Thyroid gland (tissue), 4 donors: ENCODE measurements at regions not wholly inside any gene's neighbourhood (a gene's known extent, or its start where the extent isn't known, plus 50 kb on each side); places are given as distances from the start of the nearest gene placed in this dataset.
"Not testable (repeated sequence)": the region's sequence is repeated elsewhere in the genome, so short reads cannot be mapped to it uniquely, and the experiment has no call there.

Source experiments
- DNase-seq, 2 donors: peaks; one replicate each; pipeline ENCODE4 v3.0.0-alpha.2; 2019
- H3K27ac ChIP-seq, 3 donors: fragments of 200-600 bp; sonication (generic); 1 replicate in 2 of 3; 2 replicates in 1 of 3; pipeline ENCODE4 v1.5.1; 2016 to 2019; ENCODE audit warnings: mild to moderate bottlenecking in 1 of 3, moderate library complexity in 1 of 3
- H3K27me3 ChIP-seq: fragments of 200-600 bp; sonication (generic); one replicate; pipeline ENCODE4 v1.5.1; 2019
- H3K36me3 ChIP-seq, 2 donors: fragments of 200-600 bp; sonication (generic); one replicate each; pipeline ENCODE4 v1.5.1; 2016 to 2019
- H3K4me1 ChIP-seq, 2 donors: fragments of 200-600 bp; sonication (generic); one replicate each; pipeline ENCODE4 v1.5.1; 2017 to 2019
- H3K4me3 ChIP-seq, 3 donors: fragments of 200-600 bp; sonication (generic); replicated peaks in 1 of 3; 1 replicate in 2 of 3; 2 replicates in 1 of 3; pipeline ENCODE4 v1.5.1; 2016; ENCODE audit warnings: mild to moderate bottlenecking in 1 of 3
- H3K9me3 ChIP-seq: fragments of 200-600 bp; sonication (generic); one replicate; pipeline ENCODE4 v1.5.1; 2017
- CTCF ChIP-seq, 6 experiments: fragments of 200-600 bp in 3 of 6; fragments of 450-650 bp in 3 of 6; sonication (generic) in 3 of 6; IDR thresholded peaks; one replicate each; pipeline ENCODE4 v1.5.1; 2016 to 2019; ENCODE audit warnings: antibody characterized with exemption in 6 of 6, mild to moderate bottlenecking in 2 of 6, inconsistent platforms in 1 of 6, moderate library complexity in 1 of 6
- POLR2A ChIP-seq, 2 donors: fragments of 450-650 bp; IDR thresholded peaks; one replicate each; pipeline ENCODE4 v1.6.1; 2017; ENCODE audit warnings: antibody characterized with exemption in 2 of 2, mild to moderate bottlenecking in 2 of 2, moderate library complexity in 1 of 2
- WGBS, 2 donors: methylation state at CpG; one replicate each; pipeline ENCODE4 v1.1.5; 2017; 5-methylcytosine and 5-hydroxymethylcytosine counted together
- intact Hi-C: fragments of 100-400 bp; cut with DNase I; formaldehyde crosslinking; loops from one replicate; pipeline ENCODE4 v1.15.1; 2023

DNA sequence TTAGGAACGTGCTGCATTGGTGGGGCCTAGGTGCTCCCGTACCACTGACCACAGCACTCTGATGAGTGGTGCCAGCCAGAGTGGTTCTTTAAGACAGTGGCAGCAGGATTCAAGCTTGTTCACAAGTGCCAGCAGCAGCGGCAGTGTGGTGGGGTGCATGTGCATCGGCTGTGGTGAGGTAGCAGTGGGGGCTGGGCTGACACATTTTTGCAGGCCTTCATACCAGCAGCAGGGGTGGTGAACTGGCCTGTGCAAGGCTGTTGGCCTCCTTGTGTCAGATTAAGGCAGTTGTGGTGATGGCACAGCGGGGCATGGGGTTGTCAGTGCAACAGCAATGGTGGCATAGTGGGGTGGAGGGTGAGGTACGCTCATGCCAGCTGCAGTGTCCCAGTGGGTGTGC lies 131.4 kb downstream of the PABPC4L start:
- Histone ChIP-seq H3K4me1 (no peaks in the 10 kb centered on the region), H3K36me3 (no peaks in the 10 kb centered on the region), H3K27ac (no peak overlapping the region), H3K27me3 (no peaks in the 10 kb centered on the region), H3K9me3 (no peaks in the 10 kb centered on the region), H3K4me3 (no peak overlapping the region)
- TF ChIP-seq POLR2A (IDR thresholded peaks at IDR 0.05), result no peak
- no peak for TF ChIP-seq CTCF (IDR thresholded peaks at IDR 0.05)
- WGBS, 2 donors, result 96 to 99% methylated on average over 5 to 6 of the region's 6 CpGs
- no peak for DNase-seq
- intact Hi-C loops, result no loop called here

- 93 to 97% methylated on average over 3 of the region's 3 CpGs for WGBS, 2 donors
- Histone ChIP-seq H3K4me1 (no peaks in the 10 kb centered on the region), H3K27ac (no peak overlapping the region), H3K36me3 (no peaks in the 10 kb centered on the region), H3K9me3 (no peaks in the 10 kb centered on the region), H3K27me3 (no peaks in the 10 kb centered on the region), H3K4me3 (no peak overlapping the region)
- DNase-seq, result no peak
- TF ChIP-seq POLR2A (IDR thresholded peaks at IDR 0.05), result no peak
- no peak for TF ChIP-seq CTCF (IDR thresholded peaks at IDR 0.05)
- intact Hi-C loops, result no loop called here
Measured at GRCh38 chr4:134057356-134057755, 144.2 kb downstream of the PABPC4L start.

- WGBS, 2 donors, result 86 to 88% methylated on average over 6 of the region's 6 CpGs
- H3K9me3 ChIP-seq, H3K36me3 ChIP-seq, DNase-seq, intact Hi-C loops, H3K4me3 ChIP-seq, H3K4me1 ChIP-seq, H3K27me3 ChIP-seq, H3K27ac ChIP-seq: not testable (repeated sequence)
Measured at GRCh38 chr4:134046221-134046620, 155.4 kb downstream of the PABPC4L start.

DNA sequence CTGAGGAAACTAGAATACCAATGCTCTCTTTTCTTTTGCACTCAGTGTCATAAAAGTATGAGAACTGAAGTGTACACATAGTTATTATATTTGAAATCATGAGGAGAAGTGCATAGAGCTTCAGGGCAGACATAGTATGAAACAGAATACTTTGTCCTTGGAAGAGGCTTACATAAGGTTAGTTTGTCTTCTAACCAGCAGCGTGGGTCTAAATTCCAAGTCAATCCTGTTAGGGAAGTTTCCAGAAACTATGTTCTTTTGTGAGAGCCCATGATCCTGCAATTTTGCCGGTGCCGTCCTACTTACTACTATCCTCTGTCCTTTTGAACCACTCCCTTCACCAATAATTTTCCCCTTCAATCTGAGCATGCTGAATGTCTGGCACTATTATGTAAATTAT lies 156.2 kb downstream of the PABPC4L start:
- Histone ChIP-seq H3K9me3 (no peaks in the 10 kb centered on the region), H3K27me3 (no peaks in the 10 kb centered on the region), H3K4me1 (no peaks in the 10 kb centered on the region), H3K27ac (no peak overlapping the region), H3K4me3 (no peak overlapping the region), H3K36me3 (no peaks in the 10 kb centered on the region)
- intact Hi-C loops, result no loop called here
- 89 to 98% methylated on average over 3 of the region's 3 CpGs for WGBS, 2 donors
- TF ChIP-seq CTCF (IDR thresholded peaks at IDR 0.05) (no peak), POLR2A (IDR thresholded peaks at IDR 0.05) (no peak)
- no peak for DNase-seq

GRCh38 chr4:134043266-134043665 lies 158.3 kb downstream of the PABPC4L start:
- Histone ChIP-seq H3K36me3 (no peaks in the 10 kb centered on the region), H3K9me3 (no peaks in the 10 kb centered on the region), H3K27me3 (no peaks in the 10 kb centered on the region), H3K4me3 (no peak overlapping the region), H3K27ac (no peak overlapping the region), H3K4me1 (no peaks in the 10 kb centered on the region)
- DNase-seq, result no peak
- WGBS, 2 donors, result 86 to 88% methylated on average over 3 of the region's 3 CpGs
- TF ChIP-seq CTCF (IDR thresholded peaks at IDR 0.05) (no peak), POLR2A (IDR thresholded peaks at IDR 0.05) (no peak)
- intact Hi-C loops, result no loop called here

DNA sequence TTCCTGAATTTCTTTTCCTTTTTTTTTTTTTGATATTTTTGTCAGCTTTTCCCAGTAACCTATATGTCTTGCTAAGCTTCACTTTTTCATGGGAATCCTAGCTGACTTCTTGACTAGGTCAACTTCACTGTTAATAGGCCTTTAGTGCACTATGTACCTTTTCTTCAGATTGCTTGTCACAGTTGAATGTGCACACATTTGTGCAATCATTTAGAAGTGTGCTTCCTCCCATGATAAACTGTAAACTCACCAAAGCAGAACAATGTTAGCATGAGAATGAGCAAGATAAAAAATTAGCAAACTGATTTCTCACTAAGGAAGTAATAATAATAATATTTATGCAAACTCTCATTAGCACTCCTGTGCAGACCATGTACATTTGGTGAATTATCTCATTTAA lies 173.2 kb downstream of the PABPC4L start:
- no peak for TF ChIP-seq POLR2A (IDR thresholded peaks at IDR 0.05)
- TF ChIP-seq CTCF (IDR thresholded peaks at IDR 0.05), result no peak
- Histone ChIP-seq H3K36me3 (no peaks in the 10 kb centered on the region), H3K4me1 (no peaks in the 10 kb centered on the region), H3K27me3 (no peaks in the 10 kb centered on the region), H3K9me3 (no peaks in the 10 kb centered on the region), H3K27ac (no peak overlapping the region), H3K4me3 (no peak overlapping the region)
- no peak for DNase-seq
- intact Hi-C loops, result no loop called here
